ENCODE measurements at regions not wholly inside any gene's neighbourhood (a gene's known extent, or its start where the extent isn't known, plus 50 kb on each side); places are given as distances from the start of the nearest gene placed in this dataset.

DNA sequence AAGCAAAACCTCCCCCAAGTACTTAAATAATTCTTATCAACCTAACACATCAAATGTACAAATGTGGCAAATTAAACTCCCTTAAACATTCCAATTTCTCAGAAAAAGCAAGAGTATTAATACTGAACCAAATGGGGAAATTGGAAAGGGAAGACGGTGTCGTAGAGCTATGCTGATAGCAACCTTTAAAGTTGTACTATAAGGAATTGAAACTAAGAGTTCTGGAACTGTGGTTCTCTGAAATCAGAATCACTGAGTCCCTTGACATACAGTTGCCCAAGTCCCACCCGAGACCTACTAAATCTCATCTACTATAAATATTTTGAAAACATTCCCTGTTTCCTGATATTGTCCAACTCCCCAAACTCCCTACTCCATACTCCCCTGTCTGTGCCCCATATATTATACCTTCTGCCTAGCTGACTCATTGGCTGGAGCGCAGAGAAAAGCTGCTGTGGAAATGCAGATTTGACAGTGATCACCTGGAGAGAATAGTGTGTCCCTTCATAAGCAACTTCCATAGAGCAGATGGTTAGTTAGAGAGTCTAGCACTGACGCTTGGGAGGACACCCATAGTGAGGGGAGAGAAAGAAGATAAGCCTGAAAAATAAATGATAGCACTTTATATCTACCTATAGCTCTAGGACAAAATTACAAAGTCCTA lies 51.4 kb upstream of the ITM2B start:
- TF ChIP-seq POLR2AphosphoS5 (IDR thresholded peaks at IDR 0.05) = no peak
- TF ChIP-seq POLR2A (IDR thresholded peaks at IDR 0.05) = no peak
- TF ChIP-seq, protein P1, sequence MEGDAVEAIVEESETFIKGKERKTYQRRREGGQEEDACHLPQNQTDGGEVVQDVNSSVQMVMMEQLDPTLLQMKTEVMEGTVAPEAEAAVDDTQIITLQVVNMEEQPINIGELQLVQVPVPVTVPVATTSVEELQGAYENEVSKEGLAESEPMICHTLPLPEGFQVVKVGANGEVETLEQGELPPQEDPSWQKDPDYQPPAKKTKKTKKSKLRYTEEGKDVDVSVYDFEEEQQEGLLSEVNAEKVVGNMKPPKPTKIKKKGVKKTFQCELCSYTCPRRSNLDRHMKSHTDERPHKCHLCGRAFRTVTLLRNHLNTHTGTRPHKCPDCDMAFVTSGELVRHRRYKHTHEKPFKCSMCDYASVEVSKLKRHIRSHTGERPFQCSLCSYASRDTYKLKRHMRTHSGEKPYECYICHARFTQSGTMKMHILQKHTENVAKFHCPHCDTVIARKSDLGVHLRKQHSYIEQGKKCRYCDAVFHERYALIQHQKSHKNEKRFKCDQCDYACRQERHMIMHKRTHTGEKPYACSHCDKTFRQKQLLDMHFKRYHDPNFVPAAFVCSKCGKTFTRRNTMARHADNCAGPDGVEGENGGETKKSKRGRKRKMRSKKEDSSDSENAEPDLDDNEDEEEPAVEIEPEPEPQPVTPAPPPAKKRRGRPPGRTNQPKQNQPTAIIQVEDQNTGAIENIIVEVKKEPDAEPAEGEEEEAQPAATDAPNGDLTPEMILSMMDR (IDR thresholded peaks at IDR 0.05) = no peak

DNA sequence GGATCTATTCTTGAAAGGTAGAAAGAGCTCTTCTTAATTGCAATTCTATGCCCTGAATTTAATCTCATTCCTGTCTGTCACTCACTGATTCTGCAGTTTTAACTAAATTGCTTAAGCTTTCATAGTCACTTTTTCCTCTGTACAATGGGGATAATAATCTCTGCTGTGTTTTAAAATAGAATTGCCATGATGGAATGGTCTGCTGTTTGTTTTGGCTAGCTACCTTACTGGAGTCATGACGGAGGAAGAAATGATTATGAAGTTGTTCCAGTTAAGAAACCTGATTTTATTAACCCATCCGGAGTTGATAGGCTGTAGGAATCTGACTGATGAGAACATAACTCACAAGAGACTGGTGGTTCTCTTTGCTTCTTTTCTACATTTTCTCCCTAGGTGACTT lies 54.9 kb upstream of the ITM2B start:
- no peak for DNase-seq (ENCODE audit: low spot score in 2 of 2)
- Histone ChIP-seq H3K9me3 (no peaks in the 10 kb centered on the region), H3K4me1 (no peaks in the 10 kb centered on the region), H3K27me3 (no peaks in the 10 kb centered on the region), H3K4me3 (no peak overlapping the region), H3K27ac (no peak overlapping the region), H3K36me3 (no peaks in the 10 kb centered on the region)
- TF ChIP-seq POLR2A (IDR thresholded peaks at IDR 0.05) (no peak), POLR2AphosphoS5 (IDR thresholded peaks at IDR 0.05) (no peak)
- TF ChIP-seq, protein P1 (IDR thresholded peaks at IDR 0.05) = no peak
- intact Hi-C loops (cut with DNase I; ENCODE audit: low total_unique reads) = no loop called here

More for the DNA sequence above, 51.4 kb upstream of the ITM2B start:
- H3K36me3 ChIP-seq = no peaks in the 10 kb centered on the region
- intact Hi-C loops (cut with DNase I; ENCODE audit: low total_unique reads) = no loop called here
- no peak overlapping the region for H3K4me3 ChIP-seq
- no peak overlapping the region for H3K27ac ChIP-seq
- no peak for DNase-seq (ENCODE audit: low spot score in 2 of 2)
- H3K27me3 ChIP-seq = no peaks in the 10 kb centered on the region
- no peaks in the 10 kb centered on the region for H3K4me1 ChIP-seq
- no peaks in the 10 kb centered on the region for H3K9me3 ChIP-seq

DNA sequence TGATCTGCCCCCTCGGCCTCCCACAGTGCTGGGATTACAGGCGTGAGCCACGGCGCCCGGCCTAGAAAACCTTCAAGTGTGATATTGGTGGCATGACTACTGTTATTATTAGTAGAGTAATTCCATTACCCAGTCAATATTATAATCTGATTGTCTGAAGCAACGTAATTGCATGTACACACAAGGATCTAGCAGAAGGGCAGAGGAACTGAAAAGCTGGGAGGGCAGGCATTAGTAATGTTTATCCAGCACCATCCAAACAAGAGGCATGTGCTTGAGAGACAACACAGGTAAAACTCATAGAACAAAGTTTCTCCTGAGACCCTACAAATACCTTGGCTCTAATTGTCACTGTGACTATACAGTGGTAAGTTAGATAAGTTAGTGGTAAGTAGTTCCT lies 56.2 kb upstream of the ITM2B start:
- intact Hi-C loops (cut with DNase I; ENCODE audit: low total_unique reads) = no loop called here

DNA sequence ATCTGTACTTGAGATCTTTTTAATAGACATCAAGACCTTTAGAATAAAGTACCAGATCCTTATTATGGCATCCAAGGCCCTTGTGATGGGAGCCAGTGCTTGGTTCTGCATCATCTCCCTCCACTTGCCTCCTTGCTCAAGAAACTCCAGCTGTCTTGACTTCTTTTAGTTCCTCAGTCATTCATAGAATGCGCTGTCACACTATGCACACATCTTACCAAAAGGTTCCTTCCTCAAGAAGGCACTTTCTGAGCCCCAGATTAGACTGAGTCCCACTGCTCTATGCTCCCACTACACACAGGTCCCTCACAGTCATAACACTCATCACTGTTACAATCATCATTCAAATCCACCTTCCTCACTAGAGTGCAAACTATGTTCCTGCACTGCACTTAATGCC lies 57.8 kb upstream of the ITM2B start:
- intact Hi-C loops (cut with DNase I; ENCODE audit: low total_unique reads) = no loop called here

More for the DNA sequence above, 56.2 kb upstream of the ITM2B start:
- Histone ChIP-seq H3K4me3 (no peak overlapping the region), H3K4me1 (no peaks in the 10 kb centered on the region), H3K27ac (no peak overlapping the region), H3K27me3 (no peaks in the 10 kb centered on the region), H3K9me3 (no peaks in the 10 kb centered on the region), H3K36me3 (no peaks in the 10 kb centered on the region)
- TF ChIP-seq POLR2A (IDR thresholded peaks at IDR 0.05) (no peak), POLR2AphosphoS5 (IDR thresholded peaks at IDR 0.05) (no peak)
- TF ChIP-seq, protein P1 (IDR thresholded peaks at IDR 0.05) = no peak
- DNase-seq (ENCODE audit: low spot score in 2 of 2) = no peak

DNA sequence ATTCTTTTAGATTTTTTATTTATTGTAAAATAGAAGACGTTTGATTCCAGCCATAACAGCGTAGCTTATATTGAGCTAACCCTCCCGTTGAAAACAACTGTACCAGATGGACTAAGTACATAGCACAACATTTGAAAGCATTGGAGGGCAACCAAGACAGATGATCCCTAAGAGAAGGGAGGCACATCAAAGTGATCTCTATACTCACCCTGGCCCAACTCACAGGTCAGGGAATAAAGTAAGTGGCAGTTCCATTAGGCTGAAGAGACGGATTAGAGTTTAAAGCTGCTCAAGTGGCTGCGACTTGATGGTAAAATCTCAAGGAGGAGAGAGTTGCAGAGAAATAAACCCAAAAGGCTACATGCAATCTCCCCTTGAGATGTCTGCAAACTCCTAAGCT lies 65.1 kb upstream of the ITM2B start:
- no peaks in the 10 kb centered on the region for H3K4me1 ChIP-seq
- H3K9me3 ChIP-seq = no peaks in the 10 kb centered on the region
- H3K27ac ChIP-seq = no peak overlapping the region
- no peak for DNase-seq (ENCODE audit: low spot score in 2 of 2)
- H3K36me3 ChIP-seq = no peaks in the 10 kb centered on the region
- no peak overlapping the region for H3K4me3 ChIP-seq
- TF ChIP-seq, protein P1 (IDR thresholded peaks at IDR 0.05) = no peak
- intact Hi-C loops (cut with DNase I; ENCODE audit: low total_unique reads) = no loop called here
- H3K27me3 ChIP-seq = no peaks in the 10 kb centered on the region

More for the DNA sequence above, 57.8 kb upstream of the ITM2B start:
- TF ChIP-seq, protein P1 (IDR thresholded peaks at IDR 0.05) = no peak
- TF ChIP-seq POLR2A (IDR thresholded peaks at IDR 0.05) (no peak), POLR2AphosphoS5 (IDR thresholded peaks at IDR 0.05) (no peak)
- Histone ChIP-seq H3K27ac (no peak overlapping the region), H3K27me3 (no peaks in the 10 kb centered on the region), H3K4me1 (no peaks in the 10 kb centered on the region), H3K36me3 (no peaks in the 10 kb centered on the region), H3K4me3 (no peak overlapping the region), H3K9me3 (no peaks in the 10 kb centered on the region)
- no peak for DNase-seq (ENCODE audit: low spot score in 2 of 2)

Measured in breast epithelium (tissue), 4 donors.